Breast epithelium (tissue), 3 donors: ENCODE measurements at regions not wholly inside any gene's neighbourhood (a gene's known extent, or its start where the extent isn't known, plus 50 kb on each side); places are given as distances from the start of the nearest gene placed in this dataset.
"Not testable (repeated sequence)": the region's sequence is repeated elsewhere in the genome, so short reads cannot be mapped to it uniquely, and the experiment has no call there.

ENCODE experiments used
- POLR2A ChIP-seq: fragments of 450-650 bp; IDR thresholded peaks from one replicate; pipeline ENCODE4 v1.6.1; 2016; ENCODE audit warnings: antibody characterized with exemption, mild to moderate bottlenecking, moderate library complexity
- TF ChIP-seq, protein P1 (sequence below), 3 donors: fragments of 450-650 bp; IDR thresholded peaks; one replicate each; pipeline ENCODE4 v1.5.1; 2016 to 2017; ENCODE audit warnings: antibody characterized with exemption in 3 of 3, mild to moderate bottlenecking in 3 of 3, moderate library complexity in 3 of 3

DNA sequence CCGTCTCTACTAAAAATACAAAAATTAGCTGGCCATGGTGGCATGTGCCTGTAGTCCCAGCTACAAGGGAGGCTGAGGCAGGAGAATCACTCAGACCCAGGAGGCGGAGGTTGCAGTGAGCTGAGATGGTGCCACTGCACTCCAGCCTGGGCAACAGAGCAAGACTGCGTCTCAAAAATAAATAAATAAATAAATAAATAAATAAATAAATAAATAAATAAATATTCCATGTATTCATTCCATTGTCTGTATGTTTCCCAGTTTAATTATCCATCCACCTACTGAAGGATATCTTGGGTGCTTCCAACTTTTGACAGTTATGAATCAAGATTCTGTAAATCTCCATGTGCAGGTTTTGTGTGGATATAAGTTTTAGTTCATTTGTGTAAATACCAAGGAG is 397.4 kb upstream of the SLC35B3 start:
- TF ChIP-seq, protein P1, sequence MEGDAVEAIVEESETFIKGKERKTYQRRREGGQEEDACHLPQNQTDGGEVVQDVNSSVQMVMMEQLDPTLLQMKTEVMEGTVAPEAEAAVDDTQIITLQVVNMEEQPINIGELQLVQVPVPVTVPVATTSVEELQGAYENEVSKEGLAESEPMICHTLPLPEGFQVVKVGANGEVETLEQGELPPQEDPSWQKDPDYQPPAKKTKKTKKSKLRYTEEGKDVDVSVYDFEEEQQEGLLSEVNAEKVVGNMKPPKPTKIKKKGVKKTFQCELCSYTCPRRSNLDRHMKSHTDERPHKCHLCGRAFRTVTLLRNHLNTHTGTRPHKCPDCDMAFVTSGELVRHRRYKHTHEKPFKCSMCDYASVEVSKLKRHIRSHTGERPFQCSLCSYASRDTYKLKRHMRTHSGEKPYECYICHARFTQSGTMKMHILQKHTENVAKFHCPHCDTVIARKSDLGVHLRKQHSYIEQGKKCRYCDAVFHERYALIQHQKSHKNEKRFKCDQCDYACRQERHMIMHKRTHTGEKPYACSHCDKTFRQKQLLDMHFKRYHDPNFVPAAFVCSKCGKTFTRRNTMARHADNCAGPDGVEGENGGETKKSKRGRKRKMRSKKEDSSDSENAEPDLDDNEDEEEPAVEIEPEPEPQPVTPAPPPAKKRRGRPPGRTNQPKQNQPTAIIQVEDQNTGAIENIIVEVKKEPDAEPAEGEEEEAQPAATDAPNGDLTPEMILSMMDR (IDR thresholded peaks at IDR 0.05), result not testable (repeated sequence)
- TF ChIP-seq POLR2A, result not testable (repeated sequence)
